Neural cell (in vitro differentiated cells): ENCODE measurements at regions not wholly inside any gene's neighbourhood (a gene's known extent, or its start where the extent isn't known, plus 50 kb on each side); places are given as distances from the start of the nearest gene placed in this dataset.

ENCODE experiments used
- H2AFZ ChIP-seq: fragments of 200-600, 300-800 bp; sonication (generic), shearing (Covaris generic); 2 replicates; pipeline ENCODE4 v1.6.0; 2014; ENCODE audit warnings: low read depth, mild to moderate bottlenecking, antibody characterized with exemption, low read length, moderate library complexity
- H3F3A ChIP-seq: fragments of 200-600 bp; shearing (Covaris generic); 2 replicates; pipeline ENCODE4 v1.6.1; 2016; ENCODE audit warnings: mild to moderate bottlenecking, moderate library complexity, mixed read lengths, antibody characterized with exemption, low read length; ENCODE audit not compliant: insufficient read depth, poor library complexity, severe bottlenecking
- H3K27ac ChIP-seq: fragments of 200-600, 300-800 bp; sonication (generic), shearing (Covaris generic); 2 replicates; pipeline ENCODE4 v1.5.1; 2014; ENCODE audit warnings: mild to moderate bottlenecking, low read length, moderate library complexity
- H3K27me3 ChIP-seq: fragments of 300-800, 200-600 bp; sonication (generic), shearing (Covaris generic); 2 replicates; pipeline ENCODE4 v1.6.0; 2014; ENCODE audit warnings: mild to moderate bottlenecking, low read depth, low read length, moderate library complexity; ENCODE audit not compliant: insufficient read depth
- H3K36me3 ChIP-seq: fragments of 300-800, 200-600 bp; sonication (generic), shearing (Covaris generic); 2 replicates; pipeline ENCODE4 v1.5.1; 2014; ENCODE audit warnings: mild to moderate bottlenecking, antibody characterized with exemption, low read length, moderate library complexity; ENCODE audit not compliant: insufficient read depth
- H3K4me2 ChIP-seq: fragments of 300-800, 200-600 bp; sonication (generic), shearing (Covaris generic); 2 replicates; pipeline ENCODE4 v1.6.0; 2014; ENCODE audit warnings: mild to moderate bottlenecking, low read length
- H3K4me3 ChIP-seq: fragments of 300-800, 200-600 bp; sonication (generic), shearing (Covaris generic); 2 replicates; pipeline ENCODE4 v1.5.1; 2014; ENCODE audit warnings: mild to moderate bottlenecking, low read length, moderate library complexity
- H3K79me2 ChIP-seq: fragments of 200-600 bp; shearing (Covaris generic); replicated peaks from 2 replicates; pipeline ENCODE4 v1.6.0; 2014; ENCODE audit warnings: mild to moderate bottlenecking, low read length, moderate library complexity; ENCODE audit not compliant: insufficient read depth
- H3K9ac ChIP-seq: fragments of 300-800, 200-600 bp; sonication (generic), shearing (Covaris generic); 2 replicates; pipeline ENCODE4 v1.6.1; 2016; ENCODE audit warnings: mild to moderate bottlenecking, low read length, mixed read lengths
- H3K9me2 ChIP-seq: fragments of 200-600 bp; shearing (Covaris generic); 2 replicates; pipeline ENCODE4 v1.6.1; 2016; ENCODE audit warnings: mild to moderate bottlenecking, low read length, mixed read lengths; ENCODE audit not compliant: insufficient read depth
- H3K9me3 ChIP-seq: fragments of 200-600, 300-800 bp; sonication (generic), shearing (Covaris generic); 2 replicates; pipeline ENCODE4 v1.6.1; 2016; ENCODE audit warnings: mild to moderate bottlenecking, mixed run types, low read length, moderate library complexity, mixed read lengths
- H4K20me1 ChIP-seq: fragments of 200-600 bp; shearing (Covaris generic); 2 replicates; pipeline ENCODE4 v1.6.1; 2016; ENCODE audit warnings: mild to moderate bottlenecking, mixed run types; ENCODE audit not compliant: insufficient read depth
- EP300 ChIP-seq: fragments of 450-650 bp; conservative IDR thresholded peaks from 2 replicates; pipeline ENCODE4 v1.6.1; 2014; ENCODE audit warnings: antibody characterized with exemption, mild to moderate bottlenecking, moderate library complexity; ENCODE audit not compliant: poor library complexity, severe bottlenecking
- EZH2 ChIP-seq: fragments of 200-600, 300-800 bp; shearing (Covaris generic), sonication (generic); IDR thresholded peaks from 2 replicates; pipeline ENCODE4 v1.6.1; 2014; ENCODE audit warnings: antibody characterized with exemption, low read length, borderline replicate concordance, mild to moderate bottlenecking; ENCODE audit not compliant: insufficient read depth, poor library complexity, severe bottlenecking
- MXI1 ChIP-seq: fragments of 450-650 bp; conservative IDR thresholded peaks from 2 replicates; pipeline ENCODE4 v1.6.1; 2014; ENCODE audit warnings: antibody characterized with exemption, mild to moderate bottlenecking; ENCODE audit not compliant: poor library complexity, severe bottlenecking
- POLR2AphosphoS5 ChIP-seq: IDR thresholded peaks from 2 replicates; pipeline ENCODE4 v1.6.1; 2012
- RAD21 ChIP-seq: fragments of 450-650 bp; conservative IDR thresholded peaks from 2 replicates; pipeline ENCODE4 v1.6.1; 2014; ENCODE audit warnings: antibody characterized with exemption, mild to moderate bottlenecking, moderate library complexity
- SMC3 ChIP-seq: fragments of 450-650 bp; conservative IDR thresholded peaks from 2 replicates; pipeline ENCODE4 v1.6.1; 2014; ENCODE audit warnings: antibody characterized with exemption, mild to moderate bottlenecking, moderate library complexity; ENCODE audit not compliant: poor library complexity
- TAF1 ChIP-seq: IDR thresholded peaks from 2 replicates; pipeline ENCODE4 v1.6.1; 2012; ENCODE audit warnings: low read depth
- TF ChIP-seq, protein P1 (sequence below): IDR thresholded peaks from 2 replicates; pipeline ENCODE4 v1.6.1; 2012; ENCODE audit warnings: borderline replicate concordance
- TF ChIP-seq, protein P2 (sequence below): fragments of 450-650 bp; IDR thresholded peaks from 2 replicates; pipeline ENCODE4 v1.5.1; 2014; ENCODE audit warnings: antibody characterized with exemption, mild to moderate bottlenecking, moderate library complexity; ENCODE audit not compliant: poor library complexity, severe bottlenecking

DNA sequence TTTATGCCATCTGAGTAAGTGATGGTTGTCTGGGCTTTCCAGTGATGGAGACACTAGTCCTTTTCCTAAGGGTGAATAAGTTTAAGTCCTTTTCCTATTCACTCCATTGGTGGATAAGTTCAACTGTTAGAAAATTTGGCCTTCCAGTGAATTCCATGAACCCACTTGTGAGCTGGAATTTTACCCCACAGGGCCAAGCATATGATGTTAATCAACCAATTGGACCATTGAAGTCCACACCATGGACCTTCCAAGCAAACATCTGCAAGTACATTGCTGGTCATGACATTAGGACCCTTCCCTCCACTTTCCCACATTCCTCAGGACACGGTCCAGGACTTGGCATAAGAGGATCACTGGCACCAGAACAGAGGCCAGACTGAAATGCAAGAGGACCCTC, 381.4 kb downstream of the RPS24 start:
- TF ChIP-seq EP300 (no peak), EZH2 (no peak), RAD21 (no peak), TAF1 (no peak), POLR2AphosphoS5 (no peak), SMC3 (no peak), MXI1 (no peak)
- TF ChIP-seq, protein P1, sequence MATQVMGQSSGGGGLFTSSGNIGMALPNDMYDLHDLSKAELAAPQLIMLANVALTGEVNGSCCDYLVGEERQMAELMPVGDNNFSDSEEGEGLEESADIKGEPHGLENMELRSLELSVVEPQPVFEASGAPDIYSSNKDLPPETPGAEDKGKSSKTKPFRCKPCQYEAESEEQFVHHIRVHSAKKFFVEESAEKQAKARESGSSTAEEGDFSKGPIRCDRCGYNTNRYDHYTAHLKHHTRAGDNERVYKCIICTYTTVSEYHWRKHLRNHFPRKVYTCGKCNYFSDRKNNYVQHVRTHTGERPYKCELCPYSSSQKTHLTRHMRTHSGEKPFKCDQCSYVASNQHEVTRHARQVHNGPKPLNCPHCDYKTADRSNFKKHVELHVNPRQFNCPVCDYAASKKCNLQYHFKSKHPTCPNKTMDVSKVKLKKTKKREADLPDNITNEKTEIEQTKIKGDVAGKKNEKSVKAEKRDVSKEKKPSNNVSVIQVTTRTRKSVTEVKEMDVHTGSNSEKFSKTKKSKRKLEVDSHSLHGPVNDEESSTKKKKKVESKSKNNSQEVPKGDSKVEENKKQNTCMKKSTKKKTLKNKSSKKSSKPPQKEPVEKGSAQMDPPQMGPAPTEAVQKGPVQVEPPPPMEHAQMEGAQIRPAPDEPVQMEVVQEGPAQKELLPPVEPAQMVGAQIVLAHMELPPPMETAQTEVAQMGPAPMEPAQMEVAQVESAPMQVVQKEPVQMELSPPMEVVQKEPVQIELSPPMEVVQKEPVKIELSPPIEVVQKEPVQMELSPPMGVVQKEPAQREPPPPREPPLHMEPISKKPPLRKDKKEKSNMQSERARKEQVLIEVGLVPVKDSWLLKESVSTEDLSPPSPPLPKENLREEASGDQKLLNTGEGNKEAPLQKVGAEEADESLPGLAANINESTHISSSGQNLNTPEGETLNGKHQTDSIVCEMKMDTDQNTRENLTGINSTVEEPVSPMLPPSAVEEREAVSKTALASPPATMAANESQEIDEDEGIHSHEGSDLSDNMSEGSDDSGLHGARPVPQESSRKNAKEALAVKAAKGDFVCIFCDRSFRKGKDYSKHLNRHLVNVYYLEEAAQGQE, result no peak
- TF ChIP-seq, protein P2, sequence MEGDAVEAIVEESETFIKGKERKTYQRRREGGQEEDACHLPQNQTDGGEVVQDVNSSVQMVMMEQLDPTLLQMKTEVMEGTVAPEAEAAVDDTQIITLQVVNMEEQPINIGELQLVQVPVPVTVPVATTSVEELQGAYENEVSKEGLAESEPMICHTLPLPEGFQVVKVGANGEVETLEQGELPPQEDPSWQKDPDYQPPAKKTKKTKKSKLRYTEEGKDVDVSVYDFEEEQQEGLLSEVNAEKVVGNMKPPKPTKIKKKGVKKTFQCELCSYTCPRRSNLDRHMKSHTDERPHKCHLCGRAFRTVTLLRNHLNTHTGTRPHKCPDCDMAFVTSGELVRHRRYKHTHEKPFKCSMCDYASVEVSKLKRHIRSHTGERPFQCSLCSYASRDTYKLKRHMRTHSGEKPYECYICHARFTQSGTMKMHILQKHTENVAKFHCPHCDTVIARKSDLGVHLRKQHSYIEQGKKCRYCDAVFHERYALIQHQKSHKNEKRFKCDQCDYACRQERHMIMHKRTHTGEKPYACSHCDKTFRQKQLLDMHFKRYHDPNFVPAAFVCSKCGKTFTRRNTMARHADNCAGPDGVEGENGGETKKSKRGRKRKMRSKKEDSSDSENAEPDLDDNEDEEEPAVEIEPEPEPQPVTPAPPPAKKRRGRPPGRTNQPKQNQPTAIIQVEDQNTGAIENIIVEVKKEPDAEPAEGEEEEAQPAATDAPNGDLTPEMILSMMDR, result no peak
- Histone ChIP-seq H3K79me2 (no peaks in the 10 kb centered on the region), H3K4me3 (no peak overlapping the region), H3K27ac (no peak overlapping the region), H3K27me3 (no peaks in the 10 kb centered on the region), H3K4me2 (no peak overlapping the region), H3K36me3 (no peaks in the 10 kb centered on the region), H3K9me2 (no peaks in the 10 kb centered on the region), H3K9ac (no peak overlapping the region), H3K9me3 (no peaks in the 10 kb centered on the region), H2AFZ (no peak overlapping the region), H4K20me1 (no peaks in the 10 kb centered on the region), H3F3A (no peaks in the 10 kb centered on the region)

DNA sequence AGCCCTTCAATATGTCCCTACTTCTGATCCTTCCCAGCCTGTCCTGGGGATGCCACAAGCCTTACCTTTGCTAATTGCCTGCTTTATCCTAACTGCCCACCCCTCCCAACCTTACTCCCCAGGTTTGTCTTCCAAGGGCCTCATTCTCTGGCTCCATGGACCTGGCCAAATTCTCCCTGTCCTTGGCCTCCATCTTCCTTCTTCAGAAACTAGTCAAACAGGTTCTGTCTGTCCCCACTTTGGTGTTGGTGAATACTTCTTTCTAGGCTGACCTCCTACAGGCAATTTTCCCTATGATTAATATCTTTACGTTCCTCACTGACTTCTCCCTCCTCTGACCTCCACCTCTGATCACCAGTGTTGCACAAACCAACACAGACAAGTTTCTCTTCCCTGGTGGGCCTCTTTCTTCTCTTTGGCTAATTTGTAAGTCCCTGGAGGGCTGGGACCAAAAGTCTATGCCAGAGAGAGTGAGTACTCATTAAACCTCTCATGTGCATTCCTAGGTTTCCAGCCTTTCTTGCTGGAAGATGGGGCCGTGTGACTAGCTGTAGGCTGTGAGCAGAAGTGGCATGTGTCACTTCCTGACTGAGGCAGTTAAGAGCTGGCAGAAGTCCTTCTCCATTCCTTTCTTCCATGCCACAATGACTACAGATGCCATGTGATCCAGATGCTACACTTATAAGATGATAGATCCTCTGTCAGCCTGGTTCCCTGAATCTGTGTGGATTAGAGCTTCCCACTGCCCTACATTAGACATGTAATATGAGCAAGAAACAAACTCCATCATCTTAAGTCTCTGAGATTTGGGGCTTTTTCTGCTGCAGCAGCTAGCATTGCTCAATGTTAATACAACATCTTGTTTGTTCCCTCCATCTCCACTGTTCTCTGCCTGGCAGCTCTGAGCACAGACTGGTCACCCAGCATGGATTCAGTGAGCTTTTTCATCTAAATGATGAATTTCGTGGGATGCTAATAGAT, 382.7 kb downstream of the RPS24 start:
- H3F3A ChIP-seq, result no peaks in the 10 kb centered on the region
- no peaks in the 10 kb centered on the region for H3K9me2 ChIP-seq
- no peak overlapping the region for H2AFZ ChIP-seq
- H3K9me3 ChIP-seq, result no peaks in the 10 kb centered on the region
- no peak overlapping the region for H3K4me2 ChIP-seq
- H3K27me3 ChIP-seq, result no peaks in the 10 kb centered on the region
- no peaks in the 10 kb centered on the region for H3K79me2 ChIP-seq
- H3K27ac ChIP-seq, result no peak overlapping the region
- TF ChIP-seq, protein P1, result no peak
- TF ChIP-seq POLR2AphosphoS5 (no peak), MXI1 (no peak), EZH2 (no peak), SMC3 (no peak), RAD21 (no peak), TAF1 (no peak), EP300 (no peak)
- TF ChIP-seq, protein P2, result no peak
- no peak overlapping the region for H3K4me3 ChIP-seq
- H3K36me3 ChIP-seq, result no peaks in the 10 kb centered on the region
- H3K9ac ChIP-seq, result no peak overlapping the region
- H4K20me1 ChIP-seq, result no peaks in the 10 kb centered on the region
